Mesenchymal stem cell (in vitro differentiated cells and primary cell): ENCODE measurements at regions not wholly inside any gene's neighbourhood (a gene's known extent, or its start where the extent isn't known, plus 50 kb on each side); places are given as distances from the start of the nearest gene placed in this dataset.
A peak's percentile ranks its signal among the peaks of the same experiment; 100 is the strongest.

Experiments used
- DNase-seq: peaks from one replicate; pipeline ENCODE4 v3.0.0-alpha.2; 2013
- H2AFZ ChIP-seq: one replicate; pipeline ENCODE4 v1.6.1; 2013; ENCODE audit warnings: low read depth, mild to moderate bottlenecking, control low read depth, inconsistent platforms, low read length, moderate library complexity
- H2AK5ac ChIP-seq: 2 replicates; pipeline ENCODE4 v1.6.1; 2013; ENCODE audit warnings: low read length, moderate library complexity, mild to moderate bottlenecking, inconsistent platforms; ENCODE audit not compliant: severe bottlenecking
- H2BK120ac ChIP-seq: one replicate; pipeline ENCODE4 v1.6.1; 2013; ENCODE audit warnings: low read depth, mild to moderate bottlenecking, inconsistent platforms, low read length, moderate library complexity
- H2BK12ac ChIP-seq, 2 experiments: one replicate each; pipeline ENCODE4 v1.6.1; 2013; ENCODE audit warnings: inconsistent platforms in 2 of 2, low read length in 2 of 2, mild to moderate bottlenecking in 2 of 2, moderate library complexity in 2 of 2, control low read depth in 1 of 2
- H2BK15ac ChIP-seq: one replicate; pipeline ENCODE4 v1.6.1; 2013; ENCODE audit warnings: mild to moderate bottlenecking, low read depth, inconsistent platforms; ENCODE audit not compliant: poor library complexity, severe bottlenecking
- H2BK5ac ChIP-seq: 2 replicates; pipeline ENCODE4 v1.6.1; 2013; ENCODE audit warnings: low read depth, mild to moderate bottlenecking, low read length, control low read depth, inconsistent platforms; ENCODE audit not compliant: poor library complexity, severe bottlenecking
- H3K14ac ChIP-seq, 2 experiments: one replicate each; pipeline ENCODE4 v1.6.1; 2013; ENCODE audit warnings: inconsistent platforms in 2 of 2, low read length in 2 of 2, control low read depth in 1 of 2, mild to moderate bottlenecking in 1 of 2, moderate library complexity in 1 of 2
- H3K18ac ChIP-seq, 2 experiments: one replicate each; pipeline ENCODE4 v1.6.1; 2013; ENCODE audit warnings: inconsistent platforms in 2 of 2, low read length in 2 of 2, control low read depth in 1 of 2, low read depth in 1 of 2, mild to moderate bottlenecking in 1 of 2
- H3K23ac ChIP-seq, 2 experiments: one replicate each; pipeline ENCODE4 v1.6.1; 2013; ENCODE audit warnings: inconsistent platforms in 2 of 2, low read length in 2 of 2, mild to moderate bottlenecking in 2 of 2, moderate library complexity in 2 of 2, control low read depth in 1 of 2
- H3K27ac ChIP-seq: 2 replicates; pipeline ENCODE4 v1.5.1; 2013; ENCODE audit warnings: mild to moderate bottlenecking, moderate library complexity, low read length, control low read depth, inconsistent platforms; ENCODE audit not compliant: poor library complexity, severe bottlenecking
- H3K27me3 ChIP-seq, 2 experiments: 2 replicates each; pipeline versions ENCODE4 v1.6.1 to v1.7.0; 2013; ENCODE audit warnings: low read length in 2 of 2, mild to moderate bottlenecking in 2 of 2, moderate library complexity in 2 of 2, control low read depth in 1 of 2, inconsistent platforms in 1 of 2; ENCODE audit not compliant: control insufficient read depth in 1 of 2, insufficient read depth in 1 of 2
- H3K36me3 ChIP-seq, 2 experiments: 2 replicates each; pipeline versions ENCODE4 v1.6.1 to v1.7.0; 2013; ENCODE audit warnings: low read length in 2 of 2, control low read depth in 1 of 2, inconsistent platforms in 1 of 2, low read depth in 1 of 2, mild to moderate bottlenecking in 1 of 2; ENCODE audit not compliant: insufficient read depth in 2 of 2, control insufficient read depth in 1 of 2
- H3K4ac ChIP-seq, 2 experiments: one replicate each; pipeline ENCODE4 v1.6.1; 2013; ENCODE audit warnings: inconsistent platforms in 2 of 2, low read length in 2 of 2, mild to moderate bottlenecking in 2 of 2, moderate library complexity in 2 of 2, control low read depth in 1 of 2, low read depth in 1 of 2
- H3K4me1 ChIP-seq: 2 replicates; pipeline ENCODE4 v1.6.1; 2013; ENCODE audit warnings: low read depth, low read length, control low read depth; ENCODE audit not compliant: control insufficient read depth, insufficient read depth
- H3K4me2 ChIP-seq: 2 replicates; pipeline ENCODE4 v1.6.1; 2013; ENCODE audit warnings: low read length, mild to moderate bottlenecking, inconsistent platforms; ENCODE audit not compliant: poor library complexity, severe bottlenecking
- H3K4me3 ChIP-seq, 2 experiments: 2 replicates each; pipeline versions ENCODE4 v1.5.1 to v1.7.0; 2013; ENCODE audit warnings: low read length in 2 of 2, mild to moderate bottlenecking in 2 of 2, control low read depth in 1 of 2, low read depth in 1 of 2; ENCODE audit not compliant: insufficient read depth in 1 of 2
- H3K79me1 ChIP-seq: replicated peaks from 2 replicates; pipeline ENCODE4 v1.6.1; 2013; ENCODE audit warnings: mild to moderate bottlenecking, control low read depth, low read length, inconsistent platforms; ENCODE audit not compliant: poor library complexity, severe bottlenecking
- H3K9ac ChIP-seq: 2 replicates; pipeline ENCODE4 v1.7.0; 2013; ENCODE audit warnings: mild to moderate bottlenecking, low read length, moderate library complexity
- H3K9me3 ChIP-seq: 2 replicates; pipeline ENCODE4 v1.7.0; 2013; ENCODE audit warnings: mild to moderate bottlenecking, low read length; ENCODE audit not compliant: control insufficient read depth
- H4K8ac ChIP-seq: one replicate; pipeline ENCODE4 v1.6.1; 2013; ENCODE audit warnings: inconsistent platforms, mild to moderate bottlenecking, low read length, moderate library complexity
- H4K91ac ChIP-seq: one replicate; pipeline ENCODE4 v1.6.1; 2013; ENCODE audit warnings: mild to moderate bottlenecking, low read length, inconsistent platforms
- WGBS: methylation state at CpG from one replicate; pipeline ENCODE4 v1.1.7; 2013; ENCODE audit warnings: mixed read lengths; 5-methylcytosine and 5-hydroxymethylcytosine counted together

- no peaks in the 10 kb centered on the region for H3K9me3 ChIP-seq
- H2AK5ac ChIP-seq: no peak overlapping the region
- H3K27ac ChIP-seq: no peak overlapping the region
- no peaks in the 10 kb centered on the region for H3K36me3 ChIP-seq
- H3K18ac ChIP-seq: no peak overlapping the region
- peaks cover 32 to 41% of the 10 kb centered on the region in 2 experiments for H3K27me3 ChIP-seq
- H4K91ac ChIP-seq: no peak overlapping the region
- no peak overlapping the region for H2BK120ac ChIP-seq
- no peak for DNase-seq
- H4K8ac ChIP-seq: no peak overlapping the region
- no peak overlapping the region for H3K4me3 ChIP-seq
- no peak overlapping the region for H2BK12ac ChIP-seq
- no peak overlapping the region for H3K4ac ChIP-seq
- no peak overlapping the region for H2BK15ac ChIP-seq
- no peak overlapping the region for H3K9ac ChIP-seq
- H3K79me1 ChIP-seq: no peaks in the 10 kb centered on the region
- H2AFZ ChIP-seq: no peak overlapping the region
- H3K4me2 ChIP-seq: no peak overlapping the region
- peaks cover 17% of the 10 kb centered on the region for H3K4me1 ChIP-seq
- WGBS: 66% methylated on average over 9 of the region's 10 CpGs
- no peak overlapping the region for H3K23ac ChIP-seq
- no peak overlapping the region for H3K14ac ChIP-seq
- no peak overlapping the region for H2BK5ac ChIP-seq
These were observed 137.4 kb upstream of the MYCN start for GRCh38 chr2:15802657-15803542.

- WGBS: 91% methylated on average over 12 of the region's 12 CpGs
- Histone ChIP-seq H3K36me3 (no peaks in the 10 kb centered on the region), H4K91ac (no peak overlapping the region), H3K4me2 (no peak overlapping the region), H2BK12ac (no peak overlapping the region), H3K27me3 (peaks cover 29 to 37% of the 10 kb centered on the region in 2 experiments), H3K18ac (no peak overlapping the region), H3K4me1 (peaks cover 22% of the 10 kb centered on the region), H2AFZ (no peak overlapping the region), H3K4ac (no peak overlapping the region), H3K27ac (no peak overlapping the region), H3K23ac (no peak overlapping the region), H2BK120ac (no peak overlapping the region), H3K9me3 (no peaks in the 10 kb centered on the region), H3K79me1 (no peaks in the 10 kb centered on the region), H3K4me3 (no peak overlapping the region), H2AK5ac (peak overlapping the region; percentile 29), H3K9ac (no peak overlapping the region), H4K8ac (no peak overlapping the region), H3K14ac (no peak overlapping the region), H2BK5ac (no peak overlapping the region), H2BK15ac (no peak overlapping the region)
- no peak for DNase-seq
These were observed 136.7 kb upstream of the MYCN start for GRCh38 chr2:15803543-15804245.

- Histone ChIP-seq H2AK5ac (no peak overlapping the region), H3K14ac (no peak overlapping the region), H3K9ac (no peak overlapping the region), H2AFZ (no peak overlapping the region), H3K4me3 (no peak overlapping the region), H4K91ac (no peak overlapping the region), H3K4me1 (peaks cover 22% of the 10 kb centered on the region), H3K9me3 (no peaks in the 10 kb centered on the region), H3K27me3 (peaks cover 25 to 34% of the 10 kb centered on the region in 2 experiments), H2BK120ac (no peak overlapping the region), H2BK12ac (no peak overlapping the region), H3K18ac (no peak overlapping the region), H3K79me1 (no peaks in the 10 kb centered on the region), H2BK5ac (no peak overlapping the region), H3K4me2 (no peak overlapping the region), H2BK15ac (no peak overlapping the region), H3K23ac (no peak overlapping the region), H3K4ac (no peak overlapping the region), H3K27ac (no peak overlapping the region), H4K8ac (no peak overlapping the region), H3K36me3 (no peaks in the 10 kb centered on the region)
- 81% methylated on average over 1 of the region's 1 CpG for WGBS
- DNase-seq: no peak
These were observed 136.1 kb upstream of the MYCN start for GRCh38 chr2:15804246-15804619.

- Histone ChIP-seq H4K8ac (no peak overlapping the region), H3K4me2 (no peak overlapping the region), H2BK12ac (no peak overlapping the region), H3K23ac (no peak overlapping the region), H3K9me3 (no peaks in the 10 kb centered on the region), H3K79me1 (no peaks in the 10 kb centered on the region), H3K4ac (no peak overlapping the region), H3K18ac (no peak overlapping the region), H3K27ac (no peak overlapping the region), H3K36me3 (no peaks in the 10 kb centered on the region), H3K4me1 (peaks cover 22% of the 10 kb centered on the region), H2AFZ (no peak overlapping the region), H3K4me3 (no peak overlapping the region), H2AK5ac (no peak overlapping the region), H2BK120ac (no peak overlapping the region), H3K27me3 (peaks cover 25 to 32% of the 10 kb centered on the region in 2 experiments), H3K14ac (no peak overlapping the region), H2BK15ac (no peak overlapping the region), H4K91ac (no peak overlapping the region), H2BK5ac (no peak overlapping the region), H3K9ac (no peak overlapping the region)
- no peak for DNase-seq
- 92% methylated on average over 2 of the region's 2 CpGs for WGBS
These were observed 135.7 kb upstream of the MYCN start for GRCh38 chr2:15804691-15805090.
